ENCODE measurements at regions not wholly inside any gene's neighbourhood (a gene's known extent, or its start where the extent isn't known, plus 50 kb on each side); places are given as distances from the start of the nearest gene placed in this dataset.

- TF ChIP-seq EZH2 (IDR thresholded peaks at IDR 0.05) = no peak
- TF ChIP-seq, protein P1, sequence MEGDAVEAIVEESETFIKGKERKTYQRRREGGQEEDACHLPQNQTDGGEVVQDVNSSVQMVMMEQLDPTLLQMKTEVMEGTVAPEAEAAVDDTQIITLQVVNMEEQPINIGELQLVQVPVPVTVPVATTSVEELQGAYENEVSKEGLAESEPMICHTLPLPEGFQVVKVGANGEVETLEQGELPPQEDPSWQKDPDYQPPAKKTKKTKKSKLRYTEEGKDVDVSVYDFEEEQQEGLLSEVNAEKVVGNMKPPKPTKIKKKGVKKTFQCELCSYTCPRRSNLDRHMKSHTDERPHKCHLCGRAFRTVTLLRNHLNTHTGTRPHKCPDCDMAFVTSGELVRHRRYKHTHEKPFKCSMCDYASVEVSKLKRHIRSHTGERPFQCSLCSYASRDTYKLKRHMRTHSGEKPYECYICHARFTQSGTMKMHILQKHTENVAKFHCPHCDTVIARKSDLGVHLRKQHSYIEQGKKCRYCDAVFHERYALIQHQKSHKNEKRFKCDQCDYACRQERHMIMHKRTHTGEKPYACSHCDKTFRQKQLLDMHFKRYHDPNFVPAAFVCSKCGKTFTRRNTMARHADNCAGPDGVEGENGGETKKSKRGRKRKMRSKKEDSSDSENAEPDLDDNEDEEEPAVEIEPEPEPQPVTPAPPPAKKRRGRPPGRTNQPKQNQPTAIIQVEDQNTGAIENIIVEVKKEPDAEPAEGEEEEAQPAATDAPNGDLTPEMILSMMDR (IDR thresholded peaks at IDR 0.05) = no peak
Measured at GRCh38 chr5:143570989-143571388, 167.5 kb upstream of the NR3C1 start.
